RCC 7860 (cell line): ENCODE measurements at regions not wholly inside any gene's neighbourhood (a gene's known extent, or its start where the extent isn't known, plus 50 kb on each side); places are given as distances from the start of the nearest gene placed in this dataset.
"Not testable (repeated sequence)": the region's sequence is repeated elsewhere in the genome, so short reads cannot be mapped to it uniquely, and the experiment has no call there.

Experiments
- DNase-seq: peaks from one replicate; pipeline ENCODE4 v3.0.0-alpha.2; 2015; ENCODE audit warnings: low spot score
- FAIRE-seq: peaks from 2 replicates; lab custom pipeline; 2012; peaks lifted over from hg19 to GRCh38; lab: Jason Lieb, UNC

GRCh38 chr5:120910629-120911028 lies 446.5 kb downstream of the PRR16 start:
- DNase-seq = no peak
- no peak for FAIRE-seq

- DNase-seq (no peak), FAIRE-seq (no peak)
Measured at GRCh38 chr5:120913396-120913795, 449.3 kb downstream of the PRR16 start.

GRCh38 chr5:120917214-120917758 lies 453.2 kb downstream of the PRR16 start:
- no peak for FAIRE-seq
- no peak for DNase-seq

GRCh38 chr5:120919017-120919416 lies 454.9 kb downstream of the PRR16 start:
- DNase-seq (no peak), FAIRE-seq (no peak)

- no peak for DNase-seq
- FAIRE-seq = no peak
Measured at GRCh38 chr5:120923026-120923425, 458.9 kb downstream of the PRR16 start.

- DNase-seq = no peak
- no peak for FAIRE-seq
Measured at GRCh38 chr5:120926471-120926870, 462.4 kb downstream of the PRR16 start.

GRCh38 chr5:120927950-120928530 lies 463.9 kb downstream of the PRR16 start:
- no peak for DNase-seq
- no peak for FAIRE-seq

- FAIRE-seq = no peak
- DNase-seq = no peak
Measured at GRCh38 chr5:120932480-120932879, 468.4 kb downstream of the PRR16 start.

GRCh38 chr5:120934031-120934430 lies 469.9 kb downstream of the PRR16 start:
- DNase-seq = no peak
- no peak for FAIRE-seq

- FAIRE-seq = no peak
- DNase-seq = no peak
Measured at GRCh38 chr5:120936652-120937051, 472.6 kb downstream of the PRR16 start.

GRCh38 chr5:120938604-120939003 lies 474.5 kb downstream of the PRR16 start:
- FAIRE-seq = no peak
- DNase-seq = no peak

- FAIRE-seq = no peak
- DNase-seq = no peak
Measured at GRCh38 chr5:120942596-120943350, 478.7 kb downstream of the PRR16 start.

- not testable (repeated sequence) for DNase-seq
Measured at GRCh38 chr5:120949596-120949995, 485.5 kb downstream of the PRR16 start.

GRCh38 chr5:120953445-120953844 lies 489.3 kb downstream of the PRR16 start:
- FAIRE-seq, DNase-seq: not testable (repeated sequence)

More at GRCh38 chr5:120949596-120949995, 485.5 kb downstream of the PRR16 start:
- not testable (repeated sequence) for FAIRE-seq

GRCh38 chr5:120954255-120954654 lies 490.2 kb downstream of the PRR16 start:
- DNase-seq = no peak
- no peak for FAIRE-seq

- DNase-seq = no peak
- no peak for FAIRE-seq
Measured at GRCh38 chr5:120955795-120956194, 491.7 kb downstream of the PRR16 start.

- no peak for FAIRE-seq
- no peak for DNase-seq
Measured at GRCh38 chr5:120958877-120959485, 494.9 kb downstream of the PRR16 start.

- no peak for DNase-seq
- no peak for FAIRE-seq
Measured at GRCh38 chr5:120960510-120960909, 496.4 kb downstream of the PRR16 start.

GRCh38 chr5:120967366-120967765 lies 503.3 kb downstream of the PRR16 start:
- no peak for FAIRE-seq
- no peak for DNase-seq

- no peak for DNase-seq
- FAIRE-seq = no peak
Measured at GRCh38 chr5:120974690-120975089, 510.6 kb downstream of the PRR16 start.

- no peak for FAIRE-seq
- no peak for DNase-seq
Measured at GRCh38 chr5:120982351-120982750, 518.3 kb downstream of the PRR16 start.

- DNase-seq = no peak
- no peak for FAIRE-seq
Measured at GRCh38 chr5:120985526-120985925, 521.4 kb downstream of the PRR16 start.
